Neural crest cell (in vitro differentiated cells): ENCODE measurements at regions not wholly inside any gene's neighbourhood (a gene's known extent, or its start where the extent isn't known, plus 50 kb on each side); places are given as distances from the start of the nearest gene placed in this dataset.

Source experiments
- DNase-seq: peaks from one replicate; pipeline ENCODE4 v3.0.0; 2021; ENCODE audit warnings: low read depth, mixed read lengths, low spot score
- H3K27ac Mint-ChIP-seq: one replicate; pipeline ENCODE4 v1.8.0; 2021; ENCODE audit warnings: mild to moderate bottlenecking, mixed read lengths; ENCODE audit not compliant: unreplicated experiment
- H3K27me3 Mint-ChIP-seq: 2 replicates; pipeline ENCODE4 v1.8.0; 2021; ENCODE audit warnings: low read depth, mild to moderate bottlenecking, mixed read lengths
- H3K36me3 Mint-ChIP-seq: 2 replicates; pipeline ENCODE4 v1.8.0; 2021; ENCODE audit warnings: low read depth, mild to moderate bottlenecking, mixed read lengths
- H3K4me1 Mint-ChIP-seq: 2 replicates; pipeline ENCODE4 v1.8.0; 2021; ENCODE audit warnings: mixed read lengths
- H3K4me3 Mint-ChIP-seq: one replicate; pipeline ENCODE4 v1.8.0; 2021; ENCODE audit warnings: mild to moderate bottlenecking, mixed read lengths
- H3K9me3 Mint-ChIP-seq: 2 replicates; pipeline ENCODE4 v1.8.0; 2021; ENCODE audit warnings: mixed read lengths
- CTCF ChIP-seq: fragments of 200-600 bp; sonication (generic); conservative IDR thresholded peaks from 2 replicates; pipeline ENCODE4 v1.5.0; 2021; ENCODE audit warnings: antibody characterized with exemption, mild to moderate bottlenecking

- TF ChIP-seq CTCF, result no peak
- Mint-ChIP-seq H3K4me3 (no peak overlapping the region), H3K36me3 (no peaks in the 10 kb centered on the region), H3K27ac (no peak overlapping the region), H3K9me3 (no peaks in the 10 kb centered on the region), H3K4me1 (peaks cover 12% of the 10 kb centered on the region), H3K27me3 (no peaks in the 10 kb centered on the region)
- no peak for DNase-seq
Measured at GRCh38 chr11:37088573-37088910, 490.5 kb upstream of the RAG2 start.

- Mint-ChIP-seq H3K36me3 (no peaks in the 10 kb centered on the region), H3K4me3 (no peak overlapping the region), H3K9me3 (no peaks in the 10 kb centered on the region), H3K27ac (no peak overlapping the region), H3K27me3 (no peaks in the 10 kb centered on the region), H3K4me1 (peaks cover 12% of the 10 kb centered on the region)
- no peak for DNase-seq
- TF ChIP-seq CTCF, result no peak
Measured at GRCh38 chr11:37087650-37088572, 489.9 kb upstream of the RAG2 start.

GRCh38 chr11:37078521-37078920 lies 480.5 kb upstream of the RAG2 start:
- TF ChIP-seq CTCF, result no peak
- no peak for DNase-seq
- Mint-ChIP-seq H3K27me3 (no peaks in the 10 kb centered on the region), H3K36me3 (no peaks in the 10 kb centered on the region), H3K4me1 (no peaks in the 10 kb centered on the region), H3K4me3 (no peak overlapping the region), H3K27ac (no peak overlapping the region), H3K9me3 (no peaks in the 10 kb centered on the region)

- no peak for TF ChIP-seq CTCF
- H3K36me3 Mint-ChIP-seq, result no peaks in the 10 kb centered on the region
Measured at GRCh38 chr11:37076866-37077265, 478.8 kb upstream of the RAG2 start.

GRCh38 chr11:37072538-37073055 lies 474.6 kb upstream of the RAG2 start:
- Mint-ChIP-seq H3K9me3 (no peaks in the 10 kb centered on the region), H3K4me3 (no peak overlapping the region), H3K4me1 (no peaks in the 10 kb centered on the region), H3K27ac (no peak overlapping the region), H3K27me3 (no peaks in the 10 kb centered on the region), H3K36me3 (no peaks in the 10 kb centered on the region)
- TF ChIP-seq CTCF, result no peak
- no peak for DNase-seq

More at GRCh38 chr11:37076866-37077265, 478.8 kb upstream of the RAG2 start:
- no peak overlapping the region for H3K4me3 Mint-ChIP-seq
- H3K27ac Mint-ChIP-seq, result no peak overlapping the region
- no peaks in the 10 kb centered on the region for H3K9me3 Mint-ChIP-seq
- DNase-seq, result no peak
- H3K4me1 Mint-ChIP-seq, result no peaks in the 10 kb centered on the region
- H3K27me3 Mint-ChIP-seq, result no peaks in the 10 kb centered on the region
